ENCODE measurements at regions not wholly inside any gene's neighbourhood (a gene's known extent, or its start where the extent isn't known, plus 50 kb on each side); places are given as distances from the start of the nearest gene placed in this dataset.

DNA sequence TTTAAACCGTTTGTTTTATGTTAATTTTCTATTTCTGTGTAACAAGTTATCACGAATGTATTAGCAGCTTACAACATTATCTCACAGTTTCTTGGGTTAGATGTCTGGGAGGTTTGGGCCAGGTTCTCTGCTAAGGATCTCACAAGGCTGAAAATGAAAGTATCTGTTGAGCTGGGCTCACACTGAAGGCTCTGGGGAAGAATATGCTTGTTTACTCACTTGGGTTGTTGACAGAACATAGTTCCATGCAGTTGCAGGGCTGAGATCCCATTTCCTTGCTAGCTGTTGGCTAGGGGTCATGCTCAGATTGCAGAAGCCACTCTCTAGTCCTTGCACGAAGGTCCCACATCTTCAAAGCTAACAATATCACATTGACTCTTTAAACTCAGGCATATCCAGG, 266.6 kb upstream of the GNAI1 start:
- Histone ChIP-seq H3K4me3 (ENCODE audit: low read depth in 1 of 2, low read length in 2 of 2) (no peak overlapping the region), H3K9me3 (ENCODE audit: control insufficient read depth in 2 of 2, insufficient read depth in 1 of 2, low read depth in 1 of 2, low read length in 1 of 2) (no peaks in the 10 kb centered on the region), H3K27me3 (ENCODE audit: control insufficient read depth in 1 of 2, insufficient read depth in 2 of 2, low read length in 2 of 2) (no peaks in the 10 kb centered on the region), H3K36me3 (ENCODE audit: control insufficient read depth in 2 of 2, insufficient read depth in 2 of 2, low read length in 1 of 2) (no peaks in the 10 kb centered on the region), H3K27ac (ENCODE audit: low read depth in 2 of 2, low read length in 1 of 2) (no peak overlapping the region), H3K4me1 (ENCODE audit: control insufficient read depth in 2 of 2, insufficient read depth in 2 of 2, low read length in 1 of 2) (no peaks in the 10 kb centered on the region)
- WGBS, 2 donors, result 45 to 46% methylated on average over 3 of the region's 3 CpGs

DNA sequence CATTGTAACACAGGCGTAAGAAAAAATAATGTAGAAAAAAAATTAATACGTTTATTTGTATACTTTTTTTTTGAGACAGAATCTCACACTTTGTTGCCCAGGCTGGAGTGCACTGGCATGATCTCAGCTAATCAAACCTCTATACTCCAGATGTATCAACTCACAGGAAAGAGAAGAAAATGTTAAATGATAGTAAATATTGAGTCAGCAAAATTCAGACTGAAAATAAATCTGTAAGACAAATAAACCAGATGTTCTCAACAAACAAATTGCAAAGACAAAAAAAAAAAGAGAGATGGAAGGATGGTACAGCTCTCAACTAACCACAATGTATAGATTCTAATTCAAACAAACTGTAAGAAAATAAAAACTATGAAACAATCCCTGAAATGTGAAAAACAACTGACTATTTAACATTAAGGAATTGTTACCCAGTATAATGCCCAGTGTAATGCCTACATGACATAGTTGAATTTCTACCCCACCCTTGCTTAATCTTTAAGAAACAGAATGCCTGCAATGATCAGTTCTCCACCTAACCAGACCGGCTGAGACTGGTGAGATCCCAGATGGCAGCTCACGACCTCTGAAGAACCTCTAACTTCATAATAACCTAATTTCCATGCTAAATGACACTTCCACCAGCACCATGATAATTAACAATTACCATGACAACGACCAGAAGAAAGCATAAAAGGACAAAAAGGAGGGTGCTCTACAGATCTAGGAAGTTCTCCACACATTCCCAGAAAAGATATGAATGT, 272.0 kb upstream of the GNAI1 start:
- H3K4me1 ChIP-seq (ENCODE audit: control insufficient read depth in 2 of 2, insufficient read depth in 2 of 2, low read length in 1 of 2), result no peaks in the 10 kb centered on the region
- no peaks in the 10 kb centered on the region for H3K36me3 ChIP-seq (ENCODE audit: control insufficient read depth in 2 of 2, insufficient read depth in 2 of 2, low read length in 1 of 2)
- 64 to 70% methylated on average over 5 of the region's 5 CpGs for WGBS, 2 donors
- H3K9me3 ChIP-seq (ENCODE audit: control insufficient read depth in 2 of 2, insufficient read depth in 1 of 2, low read depth in 1 of 2, low read length in 1 of 2), result no peaks in the 10 kb centered on the region
- no peak overlapping the region for H3K4me3 ChIP-seq (ENCODE audit: low read depth in 1 of 2, low read length in 2 of 2)
- no peaks in the 10 kb centered on the region for H3K27me3 ChIP-seq (ENCODE audit: control insufficient read depth in 1 of 2, insufficient read depth in 2 of 2, low read length in 2 of 2)
- H3K27ac ChIP-seq (ENCODE audit: low read depth in 2 of 2, low read length in 1 of 2), result no peak overlapping the region

DNA sequence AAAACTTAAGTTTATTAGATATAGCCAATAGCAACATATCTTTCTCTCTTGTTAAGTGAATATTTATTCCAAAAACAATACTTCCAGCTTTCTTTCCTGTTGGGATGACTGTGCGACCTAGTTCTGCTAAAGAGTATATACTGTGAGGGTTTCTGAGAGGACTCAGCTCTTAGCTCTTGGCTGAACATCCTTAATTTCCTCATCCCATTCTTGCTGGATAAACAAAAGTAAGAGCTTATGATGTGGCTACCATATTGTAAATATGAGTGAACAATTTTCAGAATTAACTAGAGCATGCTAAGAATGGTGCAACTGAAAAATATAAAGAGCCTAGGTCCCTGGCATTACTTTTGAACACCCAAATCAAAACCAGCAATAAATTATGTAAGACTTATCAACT, 279.5 kb upstream of the GNAI1 start:
- Histone ChIP-seq H3K27ac (ENCODE audit: low read depth in 2 of 2, low read length in 1 of 2) (no peak overlapping the region), H3K4me1 (ENCODE audit: control insufficient read depth in 2 of 2, insufficient read depth in 2 of 2, low read length in 1 of 2) (no peaks in the 10 kb centered on the region), H3K4me3 (ENCODE audit: low read depth in 1 of 2, low read length in 2 of 2) (no peak overlapping the region), H3K36me3 (ENCODE audit: control insufficient read depth in 2 of 2, insufficient read depth in 2 of 2, low read length in 1 of 2) (no peaks in the 10 kb centered on the region), H3K9me3 (ENCODE audit: control insufficient read depth in 2 of 2, insufficient read depth in 1 of 2, low read depth in 1 of 2, low read length in 1 of 2) (no peaks in the 10 kb centered on the region), H3K27me3 (ENCODE audit: control insufficient read depth in 1 of 2, insufficient read depth in 2 of 2, low read length in 2 of 2) (no peaks in the 10 kb centered on the region)
- 81 to 92% methylated on average over 1 of the region's 1 CpG for WGBS, 2 donors

DNA sequence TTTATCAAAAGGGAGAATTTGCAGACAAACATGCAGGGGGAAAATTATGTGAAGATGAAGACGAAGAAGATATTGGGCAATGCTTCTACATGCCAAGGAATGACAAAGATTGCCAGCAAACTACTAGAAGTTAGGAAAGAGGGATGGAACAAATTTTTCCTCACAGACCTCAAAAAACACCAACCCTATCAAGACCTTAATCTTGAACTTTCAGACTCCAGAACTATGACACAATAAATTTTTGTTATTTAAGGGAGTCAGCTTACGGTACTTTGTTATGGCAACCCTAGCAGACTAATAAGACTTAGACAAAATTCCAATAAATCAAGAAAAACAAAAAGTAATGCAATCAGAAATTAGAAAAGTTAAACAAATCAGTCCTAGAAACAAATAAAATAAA, 280.0 kb upstream of the GNAI1 start:
- WGBS, 2 donors, result 79 to 82% methylated on average over 2 of the region's 2 CpGs
- H3K4me3 ChIP-seq (ENCODE audit: low read depth in 1 of 2, low read length in 2 of 2), result no peak overlapping the region
- no peak overlapping the region for H3K27ac ChIP-seq (ENCODE audit: low read depth in 2 of 2, low read length in 1 of 2)
- no peaks in the 10 kb centered on the region for H3K36me3 ChIP-seq (ENCODE audit: control insufficient read depth in 2 of 2, insufficient read depth in 2 of 2, low read length in 1 of 2)
- H3K9me3 ChIP-seq (ENCODE audit: control insufficient read depth in 2 of 2, insufficient read depth in 1 of 2, low read depth in 1 of 2, low read length in 1 of 2), result no peaks in the 10 kb centered on the region
- H3K27me3 ChIP-seq (ENCODE audit: control insufficient read depth in 1 of 2, insufficient read depth in 2 of 2, low read length in 2 of 2), result no peaks in the 10 kb centered on the region
- no peaks in the 10 kb centered on the region for H3K4me1 ChIP-seq (ENCODE audit: control insufficient read depth in 2 of 2, insufficient read depth in 2 of 2, low read length in 1 of 2)

DNA sequence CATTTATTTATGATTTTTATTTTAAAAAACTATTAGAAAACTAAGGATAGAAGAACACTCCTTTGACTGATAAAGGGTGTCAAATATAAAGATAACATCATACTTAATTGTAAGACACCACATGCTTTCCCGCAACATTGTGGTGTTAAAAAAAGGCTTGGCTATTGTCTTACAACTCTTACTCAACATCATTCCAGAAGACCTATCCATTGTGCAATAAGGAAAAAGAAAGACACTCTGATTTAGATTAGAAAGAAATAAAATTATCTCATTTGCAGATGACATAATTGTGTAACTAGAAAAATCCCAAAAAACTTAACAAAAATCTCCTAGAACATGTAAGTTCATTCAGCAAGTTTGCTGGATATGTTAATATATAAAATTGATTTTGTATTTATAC, 296.7 kb upstream of the GNAI1 start:
- Histone ChIP-seq H3K27ac (ENCODE audit: low read depth in 2 of 2, low read length in 1 of 2) (no peak overlapping the region), H3K36me3 (ENCODE audit: control insufficient read depth in 2 of 2, insufficient read depth in 2 of 2, low read length in 1 of 2) (no peaks in the 10 kb centered on the region), H3K9me3 (ENCODE audit: control insufficient read depth in 2 of 2, insufficient read depth in 1 of 2, low read depth in 1 of 2, low read length in 1 of 2) (no peaks in the 10 kb centered on the region), H3K4me1 (ENCODE audit: control insufficient read depth in 2 of 2, insufficient read depth in 2 of 2, low read length in 1 of 2) (no peaks in the 10 kb centered on the region), H3K4me3 (ENCODE audit: low read depth in 1 of 2, low read length in 2 of 2) (no peak overlapping the region), H3K27me3 (ENCODE audit: control insufficient read depth in 1 of 2, insufficient read depth in 2 of 2, low read length in 2 of 2) (no peaks in the 10 kb centered on the region)
- WGBS, 2 donors, result 87 to 97% methylated on average over 1 of the region's 1 CpG

DNA sequence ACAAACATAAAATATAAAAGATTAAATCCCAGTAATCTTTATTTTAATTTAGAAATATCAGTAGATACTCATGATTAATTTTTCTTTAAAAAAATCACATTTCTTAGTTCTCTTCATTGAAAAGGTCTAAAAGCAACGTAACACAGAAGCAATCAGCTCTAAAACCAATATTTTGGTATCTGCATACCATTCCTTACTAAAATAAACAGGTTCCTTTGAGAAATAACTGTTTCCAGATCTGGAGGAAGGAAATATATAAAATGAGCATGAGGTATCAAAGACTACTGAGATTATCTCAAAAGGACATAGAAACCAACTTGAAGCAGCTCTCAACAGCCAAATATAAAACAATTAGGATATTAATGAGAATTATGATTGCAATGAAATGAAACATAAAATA, 301.0 kb upstream of the GNAI1 start:
- Histone ChIP-seq H3K27ac (ENCODE audit: low read depth in 2 of 2, low read length in 1 of 2) (no peak overlapping the region), H3K4me1 (ENCODE audit: control insufficient read depth in 2 of 2, insufficient read depth in 2 of 2, low read length in 1 of 2) (no peaks in the 10 kb centered on the region)
- WGBS, 2 donors, result 28 to 37% methylated on average over 1 of the region's 1 CpG

DNA sequence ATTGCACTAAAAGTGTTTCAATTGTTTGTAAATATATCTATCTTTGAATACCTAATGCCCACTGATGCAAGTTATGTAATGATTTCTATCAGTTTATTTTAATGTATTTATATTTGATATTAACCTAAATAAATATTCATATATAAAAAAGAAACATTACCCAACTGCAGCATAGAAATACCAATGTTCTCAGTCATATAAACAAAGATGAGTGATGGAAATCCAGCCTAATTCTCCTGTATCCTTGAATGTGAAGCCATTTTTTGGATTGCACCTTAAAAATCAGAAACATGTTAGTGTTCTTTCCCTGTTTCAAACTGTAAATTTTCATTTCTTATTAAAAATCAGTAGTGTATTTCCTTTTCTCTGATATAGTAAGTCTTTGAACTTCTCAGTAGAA, 305.8 kb upstream of the GNAI1 start:
- no peaks in the 10 kb centered on the region for H3K9me3 ChIP-seq (ENCODE audit: control insufficient read depth in 2 of 2, insufficient read depth in 1 of 2, low read depth in 1 of 2, low read length in 1 of 2)

More for the DNA sequence above, 301.0 kb upstream of the GNAI1 start:
- Histone ChIP-seq H3K4me3 (ENCODE audit: low read depth in 1 of 2, low read length in 2 of 2) (no peak overlapping the region), H3K9me3 (ENCODE audit: control insufficient read depth in 2 of 2, insufficient read depth in 1 of 2, low read depth in 1 of 2, low read length in 1 of 2) (no peaks in the 10 kb centered on the region), H3K27me3 (ENCODE audit: control insufficient read depth in 1 of 2, insufficient read depth in 2 of 2, low read length in 2 of 2) (no peaks in the 10 kb centered on the region), H3K36me3 (ENCODE audit: control insufficient read depth in 2 of 2, insufficient read depth in 2 of 2, low read length in 1 of 2) (no peaks in the 10 kb centered on the region)

DNA sequence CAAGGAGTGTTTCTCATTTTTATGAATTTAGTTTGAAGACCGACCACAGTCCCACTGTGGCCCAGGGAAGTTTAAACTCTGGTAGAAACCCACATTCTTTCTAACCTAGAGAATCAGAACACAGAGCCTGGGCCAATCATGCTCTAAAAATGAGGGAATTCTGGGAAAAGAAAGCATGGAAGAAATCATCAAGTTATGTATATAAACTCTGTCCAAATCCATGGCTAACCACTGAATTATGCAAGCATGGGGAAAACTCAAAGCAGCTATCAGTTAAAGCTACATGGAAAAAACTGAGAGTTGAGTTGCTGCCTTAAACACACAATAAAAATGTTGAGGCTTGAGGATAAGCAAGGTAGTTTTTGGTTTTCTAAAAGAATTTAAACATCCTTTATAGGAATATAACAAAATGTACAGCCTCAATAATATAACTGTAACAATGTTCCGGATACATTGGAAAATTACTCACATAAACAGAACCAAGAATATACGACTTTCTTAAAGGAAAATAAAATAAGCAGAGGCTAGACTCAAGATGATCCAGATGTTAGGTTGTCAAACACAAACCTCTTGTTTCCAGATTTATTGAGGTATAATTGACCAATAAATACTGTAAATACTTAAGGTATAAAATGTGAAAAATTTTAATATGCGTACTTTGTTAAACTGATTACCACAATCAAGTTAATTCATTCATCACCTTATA, 311.2 kb upstream of the GNAI1 start:
- Histone ChIP-seq H3K27ac (ENCODE audit: low read depth in 2 of 2, low read length in 1 of 2) (no peak overlapping the region), H3K4me1 (ENCODE audit: control insufficient read depth in 2 of 2, insufficient read depth in 2 of 2, low read length in 1 of 2) (no peaks in the 10 kb centered on the region), H3K4me3 (ENCODE audit: low read depth in 1 of 2, low read length in 2 of 2) (no peak overlapping the region), H3K27me3 (ENCODE audit: control insufficient read depth in 1 of 2, insufficient read depth in 2 of 2, low read length in 2 of 2) (no peaks in the 10 kb centered on the region), H3K9me3 (ENCODE audit: control insufficient read depth in 2 of 2, insufficient read depth in 1 of 2, low read depth in 1 of 2, low read length in 1 of 2) (no peaks in the 10 kb centered on the region), H3K36me3 (ENCODE audit: control insufficient read depth in 2 of 2, insufficient read depth in 2 of 2, low read length in 1 of 2) (no peaks in the 10 kb centered on the region)
- WGBS, 2 donors, result 74 to 82% methylated on average over 4 of the region's 4 CpGs

More for the DNA sequence above, 305.8 kb upstream of the GNAI1 start:
- H3K27ac ChIP-seq (ENCODE audit: low read depth in 2 of 2, low read length in 1 of 2), result no peak overlapping the region
- H3K4me1 ChIP-seq (ENCODE audit: control insufficient read depth in 2 of 2, insufficient read depth in 2 of 2, low read length in 1 of 2), result no peaks in the 10 kb centered on the region
- no peaks in the 10 kb centered on the region for H3K27me3 ChIP-seq (ENCODE audit: control insufficient read depth in 1 of 2, insufficient read depth in 2 of 2, low read length in 2 of 2)
- H3K4me3 ChIP-seq (ENCODE audit: low read depth in 1 of 2, low read length in 2 of 2), result no peak overlapping the region
- H3K36me3 ChIP-seq (ENCODE audit: control insufficient read depth in 2 of 2, insufficient read depth in 2 of 2, low read length in 1 of 2), result no peaks in the 10 kb centered on the region

DNA sequence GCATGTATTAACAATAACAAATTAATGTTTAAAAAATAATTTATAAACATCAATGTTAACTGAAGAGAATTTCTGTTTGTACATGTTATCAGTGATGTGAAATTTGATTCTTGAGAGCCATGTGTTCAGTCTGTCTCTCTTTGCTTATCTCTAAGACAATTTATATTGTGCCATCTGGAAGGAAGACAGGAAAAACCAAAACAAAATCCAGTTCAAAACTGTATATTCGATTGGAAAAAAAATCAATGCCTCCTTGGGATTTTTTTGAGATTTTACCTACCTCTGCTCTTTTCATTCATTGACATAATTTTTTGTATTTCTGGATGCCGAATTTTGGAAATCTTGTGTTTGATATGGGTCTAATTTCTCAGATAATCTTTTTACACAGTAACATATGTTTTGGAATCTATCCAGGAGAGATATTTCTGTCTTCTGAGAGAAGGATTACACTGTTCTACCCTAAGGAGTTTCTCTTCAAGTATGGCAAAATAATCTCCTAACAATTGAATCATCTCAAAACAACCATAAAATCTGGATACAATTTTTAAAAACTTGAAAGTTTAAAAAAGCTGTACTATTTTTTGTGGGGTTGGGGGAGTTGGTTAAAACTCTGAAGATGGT, 311.9 kb upstream of the GNAI1 start:
- WGBS, 2 donors, result 40 to 47% methylated on average over 2 of the region's 2 CpGs
- H3K9me3 ChIP-seq (ENCODE audit: control insufficient read depth in 2 of 2, insufficient read depth in 1 of 2, low read depth in 1 of 2, low read length in 1 of 2), result no peaks in the 10 kb centered on the region
- H3K36me3 ChIP-seq (ENCODE audit: control insufficient read depth in 2 of 2, insufficient read depth in 2 of 2, low read length in 1 of 2), result no peaks in the 10 kb centered on the region
- H3K27me3 ChIP-seq (ENCODE audit: control insufficient read depth in 1 of 2, insufficient read depth in 2 of 2, low read length in 2 of 2), result no peaks in the 10 kb centered on the region
- no peak overlapping the region for H3K4me3 ChIP-seq (ENCODE audit: low read depth in 1 of 2, low read length in 2 of 2)
- no peak overlapping the region for H3K27ac ChIP-seq (ENCODE audit: low read depth in 2 of 2, low read length in 1 of 2)
- H3K4me1 ChIP-seq (ENCODE audit: control insufficient read depth in 2 of 2, insufficient read depth in 2 of 2, low read length in 1 of 2), result no peaks in the 10 kb centered on the region
